ENCODE measurements at regions not wholly inside any gene's neighbourhood (a gene's known extent, or its start where the extent isn't known, plus 50 kb on each side); places are given as distances from the start of the nearest gene placed in this dataset.

DNA sequence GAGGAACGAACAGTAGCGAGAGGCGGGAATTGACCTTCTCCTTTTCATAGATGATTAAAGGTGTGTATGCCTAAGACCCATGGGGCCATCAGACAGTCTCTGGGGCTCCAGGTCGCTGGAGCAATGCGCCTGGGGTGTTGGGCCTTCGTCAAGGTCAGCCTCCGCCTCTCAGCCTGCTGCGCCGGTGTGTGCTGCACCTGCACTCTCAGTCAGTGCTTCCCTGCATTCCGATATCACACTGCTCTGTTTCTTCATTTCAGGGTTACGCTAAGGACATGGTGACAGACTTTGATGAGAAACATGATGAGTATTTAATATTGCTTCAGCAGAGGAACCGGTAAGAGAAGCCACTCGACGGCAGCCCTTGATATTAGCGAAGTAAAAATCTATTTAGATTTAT lies 68.2 kb downstream of the KATNIP start:
- TF ChIP-seq POLR2A (IDR thresholded peaks at IDR 0.05) (no peak), CTCF (IDR thresholded peaks at IDR 0.05) (no peak)

Data from heart left ventricle (tissue), 13 donors.